ENCODE measurements at regions not wholly inside any gene's neighbourhood (a gene's known extent, or its start where the extent isn't known, plus 50 kb on each side); places are given as distances from the start of the nearest gene placed in this dataset.

- TF ChIP-seq RAD21 (IDR thresholded peaks at IDR 0.05; ENCODE audit: low read length) (no peak), CTCF (conservative IDR thresholded peaks at IDR 0.05; ENCODE audit: low read depth, low read length) (no peak), SMC3 (IDR thresholded peaks at IDR 0.05; ENCODE audit: low read depth, low read length) (no peak), USF2 (IDR thresholded peaks at IDR 0.05; ENCODE audit: low read depth, low read length) (no peak), CHD1 (IDR thresholded peaks at IDR 0.05; ENCODE audit: low read depth, low read length) (no peak), MXI1 (IDR thresholded peaks at IDR 0.05; ENCODE audit: borderline replicate concordance, low read depth, low read length) (no peak), POLR2A (IDR thresholded peaks at IDR 0.05; ENCODE audit: low read depth, low read length) (no peak), MAFK (IDR thresholded peaks at IDR 0.05; ENCODE audit: low read depth, low read length) (no peak), FOS (IDR thresholded peaks at IDR 0.05; ENCODE audit: low read depth, low read length) (no peak), RFX5 (IDR thresholded peaks at IDR 0.05; ENCODE audit: low read depth, low read length) (no peak), RCOR1 (IDR thresholded peaks at IDR 0.05; ENCODE audit: insufficient replicate concordance, low read length) (no peak), NFE2L2 (IDR thresholded peaks at IDR 0.05; ENCODE audit: low read depth, low read length) (no peak), BHLHE40 (IDR thresholded peaks at IDR 0.05; ENCODE audit: low read depth, low read length) (no peak)
Observed at GRCh38 chr1:24254783-24255182, 64.4 kb upstream of the GRHL3 start.
